Esophagus muscularis mucosa (tissue), 3 donors: ENCODE measurements at regions not wholly inside any gene's neighbourhood (a gene's known extent, or its start where the extent isn't known, plus 50 kb on each side); places are given as distances from the start of the nearest gene placed in this dataset.

Experiments used
- CTCF ChIP-seq, 3 experiments: fragments of 200-600 bp in 2 of 3; fragments of 450-650 bp in 1 of 3; sonication (generic) in 2 of 3; IDR thresholded peaks; one replicate each; pipeline ENCODE4 v1.5.1; 2017 to 2019; ENCODE audit warnings: antibody characterized with exemption in 3 of 3, mild to moderate bottlenecking in 2 of 3, moderate library complexity in 1 of 3
- POLR2AphosphoS5 ChIP-seq, 2 donors: sonication (generic); formaldehyde crosslinking; IDR thresholded peaks; one replicate each; pipeline ENCODE4 v1.6.1; 2017; ENCODE audit warnings: antibody characterized with exemption in 2 of 2

DNA sequence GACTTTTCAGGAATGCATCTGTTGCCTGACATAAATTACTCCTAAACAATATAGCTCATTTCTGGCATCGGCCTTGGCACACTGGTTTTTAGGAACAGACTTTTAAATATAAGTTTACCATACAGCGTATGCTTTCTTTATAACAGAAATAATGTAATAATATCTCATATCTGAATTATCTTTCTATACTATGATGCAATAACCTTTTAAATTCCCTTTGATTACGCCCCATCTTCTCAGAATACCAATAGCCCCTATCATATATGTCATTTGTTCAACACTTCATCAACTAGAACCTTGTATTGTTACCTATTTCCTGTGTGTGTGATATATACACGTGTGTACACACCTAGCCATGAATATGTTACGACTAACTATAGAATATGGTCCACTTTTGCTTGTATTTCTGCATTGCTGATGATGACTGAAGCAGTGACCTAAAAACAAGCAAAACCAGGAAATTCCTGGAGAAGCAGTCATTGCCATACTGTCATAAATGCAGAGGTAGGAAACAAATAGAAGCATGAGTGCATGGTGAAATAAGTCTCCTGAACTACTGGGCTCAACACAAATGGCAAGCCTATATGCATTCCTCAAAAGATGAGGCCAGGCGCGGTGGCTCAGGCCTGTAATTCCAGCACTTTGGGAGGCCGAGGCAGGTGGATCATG lies 618.4 kb upstream of the NRP1 start:
- TF ChIP-seq CTCF (IDR thresholded peaks at IDR 0.05) (no peak), POLR2AphosphoS5 (IDR thresholded peaks at IDR 0.05) (no peak)
